ENCODE measurements at regions not wholly inside any gene's neighbourhood (a gene's known extent, or its start where the extent isn't known, plus 50 kb on each side); places are given as distances from the start of the nearest gene placed in this dataset.

DNA sequence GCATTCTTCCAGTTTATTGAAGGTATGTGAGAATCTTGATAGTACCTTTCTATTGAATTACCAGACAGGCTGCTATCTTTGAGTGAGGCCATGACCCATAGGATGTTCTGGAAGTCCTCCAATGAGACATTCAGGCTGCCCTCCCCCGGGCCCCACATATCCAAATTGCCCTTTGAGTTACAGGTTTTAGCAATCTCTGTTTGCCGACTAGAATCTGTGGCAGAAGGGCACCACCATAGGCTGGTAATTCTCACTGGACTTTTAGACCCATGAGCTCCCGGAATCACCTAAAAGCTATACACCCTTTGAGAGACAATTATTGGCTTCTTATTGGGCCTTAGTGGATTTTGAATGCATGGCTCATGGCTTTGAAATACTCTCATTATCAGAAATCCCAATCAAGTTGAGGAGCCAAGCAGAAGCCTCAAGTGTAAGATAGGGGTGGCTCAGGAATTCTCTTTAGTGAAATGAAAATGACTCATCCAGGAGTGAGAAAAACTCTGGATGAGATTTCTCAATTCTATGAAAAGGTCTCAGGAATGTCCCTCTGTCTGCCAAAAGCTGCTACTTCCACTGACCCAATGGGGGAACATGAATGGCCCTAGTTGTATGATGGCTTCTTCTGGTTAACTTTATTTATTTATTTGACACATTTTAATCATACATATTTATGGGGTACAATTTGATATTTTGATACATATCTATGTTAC lies 172.1 kb upstream of the CSNK1A1L start:
- 62 to 67% methylated on average over 3 of the region's 3 CpGs for WGBS, 2 donors
- no peak overlapping the region for H3K4me3 ChIP-seq
- TF ChIP-seq CTCF (IDR thresholded peaks at IDR 0.05) (no peak), POLR2A (IDR thresholded peaks at IDR 0.05) (no peak)
- H3K27ac ChIP-seq, result no peak overlapping the region
- no peak for DNase-seq
- no peaks in the 10 kb centered on the region for H3K9me3 ChIP-seq
- no peaks in the 10 kb centered on the region for H3K36me3 ChIP-seq
- no peaks in the 10 kb centered on the region for H3K27me3 ChIP-seq
- H3K4me1 ChIP-seq, result no peaks in the 10 kb centered on the region
- intact Hi-C loops (cut with DNase I), result no loop called here

DNA sequence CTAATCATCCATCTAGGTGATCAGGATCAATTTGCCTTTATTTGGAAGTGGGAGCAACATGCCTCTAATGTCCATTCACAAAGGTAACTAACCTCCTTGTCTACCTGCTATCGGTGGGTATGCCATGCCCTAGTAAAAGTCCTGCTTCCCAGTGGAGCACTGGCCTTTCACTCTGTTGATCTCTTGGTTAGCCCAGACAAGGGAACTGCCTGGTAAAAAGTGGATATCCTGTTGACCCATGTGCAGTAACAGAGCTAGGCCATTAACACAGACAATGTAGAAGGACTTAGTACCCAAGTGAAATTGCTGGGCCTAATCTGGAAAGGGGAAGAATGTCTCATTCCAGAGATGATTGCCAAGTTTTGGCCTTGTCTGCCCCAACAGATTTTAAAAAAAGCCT lies 171.5 kb upstream of the CSNK1A1L start:
- Histone ChIP-seq H3K9me3 (no peaks in the 10 kb centered on the region), H3K4me3 (no peak overlapping the region), H3K36me3 (no peaks in the 10 kb centered on the region), H3K27ac (no peak overlapping the region), H3K4me1 (no peaks in the 10 kb centered on the region), H3K27me3 (no peaks in the 10 kb centered on the region)
- TF ChIP-seq POLR2A (IDR thresholded peaks at IDR 0.05) (no peak), CTCF (IDR thresholded peaks at IDR 0.05) (no peak)
- intact Hi-C loops (cut with DNase I), result no loop called here
- 100% methylated on average over 1 of the region's 1 CpG for WGBS, 2 donors
- DNase-seq, result no peak

GRCh38 chr13:37274569-37275497 lies 169.4 kb upstream of the CSNK1A1L start:
- no peaks in the 10 kb centered on the region for H3K27me3 ChIP-seq
- no peaks in the 10 kb centered on the region for H3K9me3 ChIP-seq
- no peaks in the 10 kb centered on the region for H3K36me3 ChIP-seq
- 73 to 81% methylated on average over 6 of the region's 6 CpGs for WGBS, 2 donors
- TF ChIP-seq POLR2A (IDR thresholded peaks at IDR 0.05) (no peak), CTCF (IDR thresholded peaks at IDR 0.05) (no peak)
- no peaks in the 10 kb centered on the region for H3K4me1 ChIP-seq
- no peak overlapping the region for H3K27ac ChIP-seq
- DNase-seq, result no peak
- intact Hi-C loops (cut with DNase I), result no loop called here
- no peak overlapping the region for H3K4me3 ChIP-seq

DNA sequence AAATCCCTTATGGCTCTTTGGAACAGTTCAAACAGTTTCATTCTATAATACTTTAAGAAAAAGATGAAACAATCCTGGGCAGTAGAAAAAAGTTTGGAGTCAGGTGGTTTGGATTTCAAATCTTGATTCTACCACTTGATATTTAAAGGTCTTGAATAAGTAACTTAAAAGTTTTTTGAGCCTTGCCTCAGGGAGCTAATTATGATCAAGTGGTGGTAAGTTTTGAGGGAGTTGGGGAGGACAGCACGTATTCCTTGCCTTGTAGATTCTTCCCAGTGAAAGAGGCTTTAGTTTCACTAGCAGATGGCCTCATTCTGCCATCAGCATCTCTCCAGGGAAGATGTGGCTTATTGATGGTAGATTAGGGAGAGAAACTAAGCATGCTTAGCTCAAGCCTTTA lies 168.4 kb upstream of the CSNK1A1L start:
- no peak for TF ChIP-seq POLR2A (IDR thresholded peaks at IDR 0.05)
- no peak for TF ChIP-seq CTCF (IDR thresholded peaks at IDR 0.05)
- H3K27me3 ChIP-seq, result no peaks in the 10 kb centered on the region
- WGBS, 2 donors, result 45 to 57% methylated on average over 1 of the region's 1 CpG
- H3K27ac ChIP-seq, result no peak overlapping the region
- no peak overlapping the region for H3K4me3 ChIP-seq
- no peaks in the 10 kb centered on the region for H3K36me3 ChIP-seq
- intact Hi-C loops (cut with DNase I), result no loop called here
- no peak for DNase-seq
- no peaks in the 10 kb centered on the region for H3K4me1 ChIP-seq
- no peaks in the 10 kb centered on the region for H3K9me3 ChIP-seq

Data from esophagus squamous epithelium (tissue), 5 donors.